ENCODE measurements at regions not wholly inside any gene's neighbourhood (a gene's known extent, or its start where the extent isn't known, plus 50 kb on each side); places are given as distances from the start of the nearest gene placed in this dataset.

GRCh38 chr10:131737543-131738395 lies 163.0 kb upstream of the PPP2R2D start:
- no peak for DNase-seq (ENCODE audit: extremely low read depth, low read depth)
- TF ChIP-seq CTCF (IDR thresholded peaks at IDR 0.05; ENCODE audit: low read depth, low read length), result no peak

GRCh38 chr10:131738396-131738735 lies 162.4 kb upstream of the PPP2R2D start:
- no peak for DNase-seq (ENCODE audit: extremely low read depth, low read depth)
- no peak for TF ChIP-seq CTCF (IDR thresholded peaks at IDR 0.05; ENCODE audit: low read depth, low read length)

- no peak for DNase-seq (ENCODE audit: extremely low read depth, low read depth)
- TF ChIP-seq CTCF (IDR thresholded peaks at IDR 0.05; ENCODE audit: low read depth, low read length), result no peak
Observed at GRCh38 chr10:131739206-131739605, 161.6 kb upstream of the PPP2R2D start.

GRCh38 chr10:131742500-131742951 lies 158.3 kb upstream of the PPP2R2D start:
- TF ChIP-seq CTCF (IDR thresholded peaks at IDR 0.05; ENCODE audit: low read depth, low read length), result no peak
- no peak for DNase-seq (ENCODE audit: extremely low read depth, low read depth)

- no peak for TF ChIP-seq CTCF (IDR thresholded peaks at IDR 0.05; ENCODE audit: low read depth, low read length)
- no peak for DNase-seq (ENCODE audit: extremely low read depth, low read depth)
Observed at GRCh38 chr10:131743190-131744151, 157.3 kb upstream of the PPP2R2D start.

GRCh38 chr10:131744346-131744745 lies 156.5 kb upstream of the PPP2R2D start:
- no peak for DNase-seq (ENCODE audit: extremely low read depth, low read depth)
- no peak for TF ChIP-seq CTCF (IDR thresholded peaks at IDR 0.05; ENCODE audit: low read depth, low read length)

GRCh38 chr10:131745591-131745990 lies 155.2 kb upstream of the PPP2R2D start:
- TF ChIP-seq CTCF (IDR thresholded peaks at IDR 0.05; ENCODE audit: low read depth, low read length), result no peak
- DNase-seq (ENCODE audit: extremely low read depth, low read depth), result no peak
